Endothelial cell (in vitro differentiated cells): ENCODE measurements at regions not wholly inside any gene's neighbourhood (a gene's known extent, or its start where the extent isn't known, plus 50 kb on each side); places are given as distances from the start of the nearest gene placed in this dataset.

ENCODE experiments used
- DNase-seq: peaks from one replicate; pipeline ENCODE4 v3.0.0; 2021; ENCODE audit warnings: low spot score
- H3K27ac Mint-ChIP-seq: one replicate; pipeline ENCODE4 v1.8.0; 2021; ENCODE audit warnings: mixed read lengths, inconsistent platforms; ENCODE audit not compliant: unreplicated experiment
- H3K27me3 Mint-ChIP-seq: one replicate; pipeline ENCODE4 v1.8.0; 2021; ENCODE audit warnings: mild to moderate bottlenecking, moderate library complexity, mixed read lengths, inconsistent platforms; ENCODE audit not compliant: unreplicated experiment
- H3K36me3 Mint-ChIP-seq: one replicate; pipeline ENCODE4 v1.8.0; 2021; ENCODE audit warnings: mild to moderate bottlenecking, low read depth, mixed read lengths, inconsistent platforms; ENCODE audit not compliant: unreplicated experiment
- H3K4me1 Mint-ChIP-seq: one replicate; pipeline ENCODE4 v1.8.0; 2021; ENCODE audit warnings: mild to moderate bottlenecking, mixed read lengths, inconsistent platforms; ENCODE audit not compliant: unreplicated experiment
- H3K4me3 Mint-ChIP-seq: one replicate; pipeline ENCODE4 v1.8.0; 2021; ENCODE audit warnings: mild to moderate bottlenecking, mixed read lengths, inconsistent platforms; ENCODE audit not compliant: unreplicated experiment
- H3K9me3 Mint-ChIP-seq: one replicate; pipeline ENCODE4 v1.8.0; 2021; ENCODE audit warnings: mixed read lengths, inconsistent platforms; ENCODE audit not compliant: unreplicated experiment
- TF ChIP-seq, protein P1 (sequence below): fragments of 200-600 bp; sonication (generic); IDR thresholded peaks from one replicate; pipeline ENCODE4 v1.5.0; 2021; ENCODE audit warnings: antibody characterized with exemption; ENCODE audit not compliant: unreplicated experiment

DNA sequence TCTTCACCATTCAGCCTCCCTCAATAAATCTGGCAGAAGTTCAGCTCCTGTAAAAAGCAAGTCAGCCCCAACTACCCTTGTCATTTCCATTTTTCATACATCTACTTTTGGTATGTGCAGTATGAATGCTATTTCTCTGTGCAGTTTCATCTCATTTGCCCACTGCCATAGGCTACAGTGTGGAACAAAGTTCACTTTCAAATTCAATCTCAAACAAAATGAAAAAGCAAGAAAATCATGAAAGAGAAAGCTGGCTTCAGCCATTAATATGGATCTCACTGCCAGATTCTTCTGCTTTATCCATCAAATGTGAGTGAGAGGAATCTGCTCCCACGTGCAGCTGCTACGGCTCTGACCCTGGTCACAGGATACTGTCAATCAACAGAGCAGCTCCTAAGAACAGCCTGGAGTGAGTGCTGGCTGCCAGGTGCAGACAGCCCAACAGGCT, 494.2 kb downstream of the ZNF608 start:
- H3K4me3 Mint-ChIP-seq = no peak overlapping the region
- no peak overlapping the region for H3K27ac Mint-ChIP-seq
- no peaks in the 10 kb centered on the region for H3K9me3 Mint-ChIP-seq
- no peak for DNase-seq
- H3K27me3 Mint-ChIP-seq = peaks cover 2% of the 10 kb centered on the region
- no peaks in the 10 kb centered on the region for H3K36me3 Mint-ChIP-seq
- TF ChIP-seq, protein P1, sequence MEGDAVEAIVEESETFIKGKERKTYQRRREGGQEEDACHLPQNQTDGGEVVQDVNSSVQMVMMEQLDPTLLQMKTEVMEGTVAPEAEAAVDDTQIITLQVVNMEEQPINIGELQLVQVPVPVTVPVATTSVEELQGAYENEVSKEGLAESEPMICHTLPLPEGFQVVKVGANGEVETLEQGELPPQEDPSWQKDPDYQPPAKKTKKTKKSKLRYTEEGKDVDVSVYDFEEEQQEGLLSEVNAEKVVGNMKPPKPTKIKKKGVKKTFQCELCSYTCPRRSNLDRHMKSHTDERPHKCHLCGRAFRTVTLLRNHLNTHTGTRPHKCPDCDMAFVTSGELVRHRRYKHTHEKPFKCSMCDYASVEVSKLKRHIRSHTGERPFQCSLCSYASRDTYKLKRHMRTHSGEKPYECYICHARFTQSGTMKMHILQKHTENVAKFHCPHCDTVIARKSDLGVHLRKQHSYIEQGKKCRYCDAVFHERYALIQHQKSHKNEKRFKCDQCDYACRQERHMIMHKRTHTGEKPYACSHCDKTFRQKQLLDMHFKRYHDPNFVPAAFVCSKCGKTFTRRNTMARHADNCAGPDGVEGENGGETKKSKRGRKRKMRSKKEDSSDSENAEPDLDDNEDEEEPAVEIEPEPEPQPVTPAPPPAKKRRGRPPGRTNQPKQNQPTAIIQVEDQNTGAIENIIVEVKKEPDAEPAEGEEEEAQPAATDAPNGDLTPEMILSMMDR = no peak
- H3K4me1 Mint-ChIP-seq = no peaks in the 10 kb centered on the region

DNA sequence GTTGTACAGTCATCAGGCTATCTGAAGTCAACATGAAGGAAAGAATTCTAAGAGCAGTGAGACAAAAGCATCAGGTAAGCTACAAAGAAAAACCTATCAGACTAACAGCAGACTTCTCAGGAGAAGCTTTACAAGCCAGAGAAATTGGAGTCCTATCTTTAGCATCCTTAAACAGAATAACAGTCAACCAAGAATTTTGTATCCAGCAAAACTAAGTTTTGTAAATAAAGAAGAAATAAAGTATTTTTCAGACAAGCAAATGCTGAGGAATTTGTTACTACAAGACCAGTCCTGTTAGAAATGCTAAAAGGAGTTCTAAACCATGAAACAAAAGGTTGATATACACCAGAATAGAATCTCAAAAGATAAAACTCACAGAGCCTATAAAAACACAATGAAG, 501.2 kb downstream of the ZNF608 start:
- Mint-ChIP-seq H3K27me3 (no peaks in the 10 kb centered on the region), H3K9me3 (peaks cover 8% of the 10 kb centered on the region), H3K4me3 (no peak overlapping the region), H3K27ac (no peak overlapping the region), H3K36me3 (peaks cover 3% of the 10 kb centered on the region), H3K4me1 (no peaks in the 10 kb centered on the region)
- TF ChIP-seq, protein P1 = no peak
- no peak for DNase-seq

DNA sequence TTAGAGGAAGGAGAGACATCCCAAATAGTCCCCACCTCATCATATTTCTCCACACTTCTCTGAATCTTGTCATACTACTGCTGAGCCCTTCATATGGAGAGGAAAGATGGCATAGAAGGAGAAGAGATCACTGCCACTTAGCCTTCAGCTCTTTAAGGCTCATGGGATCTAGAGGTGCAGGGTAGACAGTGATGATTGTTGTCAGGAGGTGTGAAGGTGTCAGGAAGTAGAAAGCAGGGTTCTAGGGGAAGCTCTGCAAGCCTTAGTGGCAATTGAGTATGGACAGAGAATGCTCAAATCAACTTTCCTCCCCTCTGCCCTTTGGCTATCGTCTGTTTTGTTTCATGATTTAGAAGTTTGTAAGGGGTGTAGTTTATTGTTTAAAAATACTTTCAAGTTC, 505.7 kb downstream of the ZNF608 start:
- Mint-ChIP-seq H3K9me3 (peaks cover 8% of the 10 kb centered on the region), H3K4me3 (no peak overlapping the region), H3K4me1 (peaks cover 3% of the 10 kb centered on the region), H3K36me3 (peaks cover 3% of the 10 kb centered on the region), H3K27me3 (no peaks in the 10 kb centered on the region), H3K27ac (no peak overlapping the region)
- DNase-seq = no peak
- TF ChIP-seq, protein P1 = no peak

DNA sequence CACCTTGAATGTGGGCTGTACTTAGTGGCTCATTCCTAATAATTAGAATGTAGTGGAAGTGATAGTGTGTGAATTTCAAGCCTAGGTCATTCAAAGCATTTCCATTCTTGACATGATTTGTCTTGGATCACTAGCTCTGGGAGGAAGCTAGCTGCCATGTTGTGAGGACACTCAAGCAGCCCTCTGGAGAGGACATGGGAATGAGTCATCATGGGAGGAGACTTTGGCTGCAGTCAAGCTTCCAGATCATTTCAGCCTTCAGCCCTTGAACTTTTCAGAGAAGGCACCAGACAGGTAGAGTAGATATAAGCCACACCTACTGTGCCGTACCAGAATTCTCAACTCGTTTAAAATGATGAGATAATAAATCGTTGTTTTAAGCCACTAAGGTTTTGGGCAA, 506.9 kb downstream of the ZNF608 start:
- Mint-ChIP-seq H3K27ac (no peak overlapping the region), H3K4me1 (peaks cover 7% of the 10 kb centered on the region), H3K4me3 (no peak overlapping the region), H3K36me3 (peaks cover 3% of the 10 kb centered on the region), H3K9me3 (peaks cover under 1% of the 10 kb centered on the region), H3K27me3 (no peaks in the 10 kb centered on the region)
- TF ChIP-seq, protein P1 = no peak
- no peak for DNase-seq

DNA sequence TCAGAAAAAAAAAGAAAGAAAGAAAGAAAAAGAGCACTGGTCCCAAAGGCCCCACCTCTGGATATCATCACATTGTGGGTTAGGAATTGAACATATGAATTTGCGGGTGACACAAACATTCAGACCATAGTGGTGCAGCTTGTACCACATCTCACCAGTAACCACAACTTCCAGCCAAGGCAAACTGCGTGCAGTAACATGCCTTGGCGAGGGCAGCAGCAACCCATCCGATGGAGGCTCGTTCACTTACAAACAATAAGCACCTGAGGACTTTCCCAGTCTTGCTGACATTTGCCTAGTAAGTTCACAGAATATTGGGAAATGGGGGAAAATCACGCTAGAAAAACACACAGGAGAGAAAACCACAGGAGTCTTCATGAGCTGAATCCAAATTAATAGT, 508.1 kb downstream of the ZNF608 start:
- Mint-ChIP-seq H3K4me3 (no peak overlapping the region), H3K9me3 (no peaks in the 10 kb centered on the region), H3K27me3 (no peaks in the 10 kb centered on the region), H3K36me3 (peaks cover 2% of the 10 kb centered on the region), H3K4me1 (peaks cover 10% of the 10 kb centered on the region), H3K27ac (no peak overlapping the region)
- no peak for DNase-seq
- TF ChIP-seq, protein P1 = no peak
